BJ (cell line): ENCODE measurements at regions not wholly inside any gene's neighbourhood (a gene's known extent, or its start where the extent isn't known, plus 50 kb on each side); places are given as distances from the start of the nearest gene placed in this dataset.

Source experiments
- CTCF ChIA-PET: fragments of 350-600 bp; formaldehyde crosslinking; extraction: SDS; loops from one replicate; lab custom pipeline; 2021; ENCODE audit warnings: antibody characterized with exemption, inconsistent platforms; lab: Yijun Ruan, JAX
- POLR2A ChIA-PET: fragments of 300-600 bp; sonication (Branson Sonifier 250); formaldehyde crosslinking; extraction: SDS; loops from one replicate; lab custom pipeline; 2021; ENCODE audit warnings: antibody characterized with exemption; lab: Charles Lee
- DNase-seq: peaks from one replicate; pipeline ENCODE4 v3.0.0-alpha.2; 2011; ENCODE audit warnings: low read depth
- H3K27me3 ChIP-seq: 2 replicates; pipeline ENCODE4 v1.6.0; 2011; ENCODE audit warnings: low read length; ENCODE audit not compliant: control insufficient read depth, insufficient read depth
- H3K36me3 ChIP-seq: 2 replicates; pipeline ENCODE4 v1.5.1; 2011; ENCODE audit warnings: low read length; ENCODE audit not compliant: control insufficient read depth, insufficient read depth
- H3K4me3 ChIP-seq: 2 replicates; pipeline ENCODE4 v1.5.1; 2011; ENCODE audit warnings: low read depth, mild to moderate bottlenecking, control low read depth, low read length
- TF ChIP-seq, protein P1 (sequence below): IDR thresholded peaks from 2 replicates; pipeline ENCODE4 v1.5.1; 2011; ENCODE audit warnings: low read depth, mild to moderate bottlenecking, control low read depth, inconsistent platforms, low read length, moderate library complexity; ENCODE audit not compliant: insufficient read depth

DNA sequence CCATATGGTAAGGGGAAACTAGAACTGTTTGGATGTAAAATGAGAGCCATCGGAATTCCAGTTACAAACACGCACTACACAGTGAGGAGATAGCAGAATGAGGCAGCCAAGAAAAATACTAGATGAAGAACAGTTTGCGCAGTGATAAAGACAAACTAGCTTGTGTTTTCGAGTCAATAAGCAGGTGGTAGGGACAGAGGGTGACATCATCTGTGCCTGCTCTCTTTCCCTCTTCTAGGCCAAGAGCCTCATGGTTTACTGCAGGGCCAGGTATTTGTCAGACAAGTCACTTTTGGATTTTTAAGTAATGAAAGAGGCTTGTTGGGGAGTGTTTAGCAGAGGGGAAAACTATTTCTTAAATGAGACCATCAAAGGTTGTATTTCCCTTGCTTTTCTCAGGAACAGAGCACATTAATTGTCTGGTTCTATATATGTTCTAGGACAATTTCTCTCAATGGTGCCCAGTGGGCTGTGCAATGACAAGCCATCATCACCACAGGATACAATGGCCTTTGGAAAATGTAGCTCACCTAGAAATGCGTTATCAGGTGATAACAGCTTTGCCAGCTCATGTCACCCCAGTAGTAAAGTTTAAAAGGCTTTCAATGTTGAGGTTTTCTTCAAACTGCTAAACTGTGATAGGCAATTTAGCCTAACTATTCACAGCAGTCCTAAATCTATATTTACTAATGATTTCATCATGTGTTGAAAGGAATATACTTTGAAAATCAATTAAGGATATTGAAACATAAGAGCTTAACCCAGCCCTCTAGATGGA is 1210.3 kb upstream of the ZEB2 start:
- no peaks in the 10 kb centered on the region for H3K27me3 ChIP-seq
- POLR2A ChIA-PET = no interaction called here
- no peaks in the 10 kb centered on the region for H3K36me3 ChIP-seq
- TF ChIP-seq, protein P1, sequence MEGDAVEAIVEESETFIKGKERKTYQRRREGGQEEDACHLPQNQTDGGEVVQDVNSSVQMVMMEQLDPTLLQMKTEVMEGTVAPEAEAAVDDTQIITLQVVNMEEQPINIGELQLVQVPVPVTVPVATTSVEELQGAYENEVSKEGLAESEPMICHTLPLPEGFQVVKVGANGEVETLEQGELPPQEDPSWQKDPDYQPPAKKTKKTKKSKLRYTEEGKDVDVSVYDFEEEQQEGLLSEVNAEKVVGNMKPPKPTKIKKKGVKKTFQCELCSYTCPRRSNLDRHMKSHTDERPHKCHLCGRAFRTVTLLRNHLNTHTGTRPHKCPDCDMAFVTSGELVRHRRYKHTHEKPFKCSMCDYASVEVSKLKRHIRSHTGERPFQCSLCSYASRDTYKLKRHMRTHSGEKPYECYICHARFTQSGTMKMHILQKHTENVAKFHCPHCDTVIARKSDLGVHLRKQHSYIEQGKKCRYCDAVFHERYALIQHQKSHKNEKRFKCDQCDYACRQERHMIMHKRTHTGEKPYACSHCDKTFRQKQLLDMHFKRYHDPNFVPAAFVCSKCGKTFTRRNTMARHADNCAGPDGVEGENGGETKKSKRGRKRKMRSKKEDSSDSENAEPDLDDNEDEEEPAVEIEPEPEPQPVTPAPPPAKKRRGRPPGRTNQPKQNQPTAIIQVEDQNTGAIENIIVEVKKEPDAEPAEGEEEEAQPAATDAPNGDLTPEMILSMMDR = no peak
- H3K4me3 ChIP-seq = no peak overlapping the region
- DNase-seq = no peak
- CTCF ChIA-PET = no interaction called here

DNA sequence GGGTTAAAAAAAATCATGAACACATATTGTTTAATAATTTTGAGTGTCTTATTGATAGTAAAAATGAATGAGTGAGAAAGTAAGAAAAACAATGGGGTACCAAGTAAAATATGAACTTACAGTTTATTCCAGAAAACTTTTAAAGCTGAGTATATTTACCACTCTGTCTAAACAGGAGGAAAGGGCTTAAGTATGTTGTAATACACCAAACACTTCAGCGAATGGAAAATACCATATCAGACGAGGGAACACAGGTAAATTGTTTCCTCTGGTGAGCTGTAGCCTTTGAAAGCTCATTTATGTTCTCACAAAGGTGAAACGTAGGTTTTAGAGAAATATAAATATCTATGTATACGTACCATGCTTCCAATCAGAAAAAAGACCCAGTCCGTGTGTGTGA is 1209.6 kb upstream of the ZEB2 start:
- no peaks in the 10 kb centered on the region for H3K27me3 ChIP-seq
- TF ChIP-seq, protein P1 = no peak
- ChIA-PET POLR2A (no interaction called here), CTCF (no interaction called here)
- no peaks in the 10 kb centered on the region for H3K36me3 ChIP-seq
- H3K4me3 ChIP-seq = no peak overlapping the region
- no peak for DNase-seq

DNA sequence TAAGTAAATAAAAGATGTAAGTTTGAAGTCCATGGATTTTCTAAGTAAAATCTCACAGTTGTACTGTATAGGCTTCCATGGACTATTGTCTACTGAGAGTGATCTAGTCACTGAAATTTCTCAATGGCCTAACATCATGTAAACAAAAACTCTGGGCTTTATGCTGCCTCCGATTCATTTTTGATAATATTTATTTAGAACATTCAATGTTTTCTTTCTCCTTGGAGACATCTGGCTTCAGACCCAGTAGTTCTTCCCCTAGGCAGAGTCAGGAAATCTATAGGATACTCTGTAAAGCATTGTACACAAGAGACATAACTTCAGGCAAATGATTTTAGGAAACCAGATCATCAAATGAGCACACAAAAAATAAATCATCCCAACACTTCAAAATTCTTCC is 1208.6 kb upstream of the ZEB2 start:
- Histone ChIP-seq H3K36me3 (no peaks in the 10 kb centered on the region), H3K4me3 (no peak overlapping the region), H3K27me3 (no peaks in the 10 kb centered on the region)
- TF ChIP-seq, protein P1 = no peak
- ChIA-PET POLR2A (no interaction called here), CTCF (no interaction called here)
- no peak for DNase-seq

DNA sequence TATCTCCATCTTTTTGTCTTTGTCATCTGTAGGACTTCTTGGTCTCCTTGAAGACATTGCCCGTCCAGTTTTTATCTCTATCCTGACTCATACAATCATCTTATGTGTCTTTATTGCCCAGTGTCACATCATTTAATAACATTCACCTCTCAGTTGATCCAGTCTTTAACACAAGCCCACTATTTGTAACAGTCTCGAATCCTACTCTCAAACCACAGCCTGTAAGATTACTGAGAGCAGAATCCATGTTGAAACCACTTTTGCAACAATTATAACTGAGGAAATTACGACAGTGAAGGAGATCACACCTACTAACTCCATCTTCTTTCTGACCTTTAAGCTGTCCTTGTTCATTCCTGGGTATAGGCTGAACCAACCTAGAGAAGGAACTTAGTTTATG is 1206.0 kb upstream of the ZEB2 start:
- no peak for DNase-seq
- TF ChIP-seq, protein P1 = no peak
- H3K36me3 ChIP-seq = no peaks in the 10 kb centered on the region
- H3K27me3 ChIP-seq = no peaks in the 10 kb centered on the region
- CTCF ChIA-PET = no interaction called here
- POLR2A ChIA-PET = no interaction called here
- no peak overlapping the region for H3K4me3 ChIP-seq

DNA sequence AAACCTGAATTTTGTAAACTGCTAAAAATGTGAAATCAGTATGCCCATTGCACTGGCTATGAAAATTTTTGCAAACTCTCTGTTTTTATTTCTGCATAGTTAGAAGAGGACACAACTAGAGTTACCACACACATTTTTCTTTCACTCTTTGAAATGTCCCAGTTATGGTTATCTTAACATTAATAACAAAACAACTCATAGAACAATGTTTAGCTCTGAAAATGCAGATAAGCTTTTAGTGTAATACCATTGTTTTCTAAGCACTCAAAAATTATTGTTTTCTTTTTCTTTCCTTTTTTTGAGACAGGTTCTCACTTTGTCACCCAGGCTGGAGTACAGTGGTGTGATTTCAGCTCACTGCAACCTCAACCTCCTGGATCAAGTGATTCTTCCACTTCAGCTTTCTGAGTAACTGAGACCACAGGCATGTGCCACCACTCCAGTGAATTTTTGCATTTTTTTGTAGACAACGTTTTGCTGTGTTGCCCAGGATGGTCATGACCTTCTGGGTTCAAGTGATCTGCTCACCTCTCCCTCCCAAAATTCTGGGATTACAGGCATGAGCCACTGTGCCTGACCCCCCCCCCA is 1204.5 kb upstream of the ZEB2 start:
- ChIA-PET CTCF (no interaction called here), POLR2A (no interaction called here)
- no peak overlapping the region for H3K4me3 ChIP-seq
- H3K27me3 ChIP-seq = no peaks in the 10 kb centered on the region
- H3K36me3 ChIP-seq = no peaks in the 10 kb centered on the region
- no peak for DNase-seq
- TF ChIP-seq, protein P1 = no peak
